HEK293 (cell line): ENCODE measurements at regions not wholly inside any gene's neighbourhood (a gene's known extent, or its start where the extent isn't known, plus 50 kb on each side); places are given as distances from the start of the nearest gene placed in this dataset.

Experiments
- CTCF ChIA-PET: fragments of 350-600 bp; formaldehyde crosslinking; extraction: SDS; loops from one replicate; lab custom pipeline; 2021; ENCODE audit warnings: antibody characterized with exemption; lab: Yijun Ruan, JAX
- POLR2A ChIA-PET: fragments of 300-600 bp; formaldehyde crosslinking; extraction: SDS; loops from one replicate; lab custom pipeline; 2020; ENCODE audit warnings: antibody characterized with exemption, inconsistent platforms; lab: Yijun Ruan, JAX
- H3K27ac ChIP-seq: fragments of 200-500 bp; sonication (Bioruptor generic); 2 replicates; pipeline ENCODE4 v1.5.1; 2014; ENCODE audit warnings: low read depth, low read length, control low read depth, inconsistent platforms; ENCODE audit errors: extremely low read depth
- H3K36me3 ChIP-seq, 2 experiments: fragments of 200-500 bp in 1 of 2; sonication (Bioruptor generic) in 1 of 2; 1 replicate in 1 of 2; 2 replicates in 1 of 2; pipeline ENCODE4 v1.5.1; 2014 to 2017; ENCODE audit warnings: inconsistent platforms in 2 of 2, low read length in 2 of 2; ENCODE audit not compliant: control insufficient read depth in 2 of 2, insufficient read depth in 1 of 2
- H3K4me1 ChIP-seq: fragments of 200-500 bp; sonication (Bioruptor generic); 2 replicates; pipeline ENCODE4 v1.5.1; 2014; ENCODE audit warnings: mild to moderate bottlenecking, low read length, inconsistent platforms; ENCODE audit not compliant: control insufficient read depth, insufficient read depth
- H3K4me3 ChIP-seq: 2 replicates; pipeline ENCODE4 v1.5.1; 2011; ENCODE audit warnings: low read depth, mild to moderate bottlenecking, control low read depth, low read length, moderate library complexity
- H3K9me3 ChIP-seq: fragments of 200-500 bp; sonication (Bioruptor generic); 2 replicates; pipeline ENCODE4 v1.5.1; 2014; ENCODE audit warnings: low read depth, low read length, inconsistent platforms; ENCODE audit not compliant: control insufficient read depth, insufficient read depth
- BCL6B ChIP-seq: fragments of 450-650 bp; formaldehyde crosslinking; IDR thresholded peaks from 2 replicates; pipeline ENCODE4 v1.5.1; 2017; ENCODE audit warnings: missing biosample characterization, missing genetic modification characterization
- HIC1 ChIP-seq: fragments of 450-650 bp; formaldehyde crosslinking; IDR thresholded peaks from 2 replicates; pipeline ENCODE4 v1.5.1; 2016; ENCODE audit warnings: missing biosample characterization, missing genetic modification characterization
- OVOL3 ChIP-seq: fragments of 450-650 bp; formaldehyde crosslinking; IDR thresholded peaks from 2 replicates; pipeline ENCODE4 v1.5.1; 2016; ENCODE audit warnings: missing biosample characterization, missing genetic modification characterization
- SCRT2 ChIP-seq: fragments of 450-650 bp; formaldehyde crosslinking; IDR thresholded peaks from 2 replicates; pipeline ENCODE4 v1.5.1; 2016; ENCODE audit warnings: missing biosample characterization, missing genetic modification characterization
- SP7 ChIP-seq: fragments of 450-650 bp; formaldehyde crosslinking; IDR thresholded peaks from 2 replicates; pipeline ENCODE4 v1.5.1; 2016; ENCODE audit warnings: missing biosample characterization, missing genetic modification characterization
- TSHZ1 ChIP-seq: fragments of 450-650 bp; formaldehyde crosslinking; IDR thresholded peaks from 2 replicates; pipeline ENCODE4 v1.5.1; 2016; ENCODE audit warnings: missing biosample characterization, missing genetic modification characterization, borderline replicate concordance
- YY2 ChIP-seq: fragments of 450-650 bp; formaldehyde crosslinking; IDR thresholded peaks from 2 replicates; pipeline ENCODE4 v1.5.1; 2016; ENCODE audit warnings: missing biosample characterization, missing genetic modification characterization
- ZIC2 ChIP-seq: fragments of 450-650 bp; formaldehyde crosslinking; IDR thresholded peaks from 2 replicates; pipeline ENCODE4 v1.5.1; 2016; ENCODE audit warnings: missing biosample characterization, missing genetic modification characterization
- ZNF148 ChIP-seq: fragments of 450-650 bp; formaldehyde crosslinking; IDR thresholded peaks from 2 replicates; pipeline ENCODE4 v1.5.0; 2017; ENCODE audit warnings: missing biosample characterization, missing genetic modification characterization, borderline replicate concordance
- ZNF214 ChIP-seq: fragments of 450-650 bp; formaldehyde crosslinking; IDR thresholded peaks from 2 replicates; pipeline ENCODE4 v1.5.1; 2017; ENCODE audit warnings: missing biosample characterization, mild to moderate bottlenecking, missing genetic modification characterization, borderline replicate concordance
- ZNF24 ChIP-seq: fragments of 450-650 bp; formaldehyde crosslinking; IDR thresholded peaks from 2 replicates; pipeline ENCODE4 v1.5.1; 2016; ENCODE audit warnings: missing biosample characterization, missing genetic modification characterization
- ZNF248 ChIP-seq: fragments of 450-650 bp; formaldehyde crosslinking; IDR thresholded peaks from 2 replicates; pipeline ENCODE4 v1.5.1; 2017; ENCODE audit warnings: missing biosample characterization, missing genetic modification characterization
- ZNF280C ChIP-seq: fragments of 450-650 bp; formaldehyde crosslinking; IDR thresholded peaks from 2 replicates; pipeline ENCODE4 v1.5.1; 2016; ENCODE audit warnings: missing biosample characterization, missing genetic modification characterization
- ZNF610 ChIP-seq: fragments of 450-650 bp; formaldehyde crosslinking; IDR thresholded peaks from 2 replicates; pipeline ENCODE4 v1.5.1; 2016; ENCODE audit warnings: missing biosample characterization, missing genetic modification characterization, borderline replicate concordance
- ZNF76 ChIP-seq: fragments of 450-650 bp; formaldehyde crosslinking; IDR thresholded peaks from 2 replicates; pipeline ENCODE4; 2016; ENCODE audit warnings: low read depth, missing biosample characterization, missing genetic modification characterization, borderline replicate concordance
- TF ChIP-seq, protein P1 (sequence below): fragments of 450-650 bp; formaldehyde crosslinking; IDR thresholded peaks from 2 replicates; pipeline ENCODE4 v1.5.1; 2017; ENCODE audit warnings: missing biosample characterization, mild to moderate bottlenecking, missing genetic modification characterization, moderate library complexity
- TF ChIP-seq, protein P2 (sequence below): fragments of 450-650 bp; formaldehyde crosslinking; optimal IDR thresholded peaks from 2 replicates; pipeline ENCODE3; 2016; ENCODE audit warnings: missing biosample characterization, mild to moderate bottlenecking, missing genetic modification characterization

- H3K4me1 ChIP-seq, result no peaks in the 10 kb centered on the region
- POLR2A ChIA-PET, result no interaction called here
- CTCF ChIA-PET, result interaction anchor here (0.7 kb wide), 1 partner anchor 1807 kb away, joined by 9 read pairs; no protein-coding TSS in a partner anchor
Observed at GRCh38 chr4:65170768-65171514, 499.3 kb downstream of the EPHA5 start.

DNA sequence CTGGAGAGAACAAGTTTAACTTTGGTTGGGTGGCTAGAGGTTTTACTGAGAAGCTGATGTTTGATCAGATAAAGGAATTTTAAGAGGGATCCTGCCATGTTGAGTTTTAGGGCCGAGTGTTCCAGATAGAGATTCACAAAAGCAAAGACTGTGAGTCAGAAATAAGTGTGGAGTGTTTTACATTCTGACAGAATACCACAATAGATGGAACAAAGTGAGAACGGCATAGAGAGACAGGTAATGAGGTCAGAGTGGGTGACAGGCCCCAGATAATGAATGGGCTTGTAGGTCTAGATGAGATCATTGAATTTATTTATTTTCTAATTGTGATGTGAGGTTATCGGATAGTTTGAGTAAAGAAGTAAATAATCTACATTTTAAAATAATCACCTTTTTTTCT, 502.6 kb downstream of the EPHA5 start:
- CTCF ChIA-PET, result no interaction called here
- TF ChIP-seq ZNF76 (tag by site-specific recombination) (no peak), ZNF148 (tag by site-specific recombination) (no peak), ZNF280C (tag by site-specific recombination) (no peak), ZNF24 (tag by site-specific recombination) (no peak), HIC1 (no peak), ZIC2 (tag by site-specific recombination) (no peak), YY2 (tag by site-specific recombination) (no peak), TSHZ1 (tag by site-specific recombination) (no peak)
- TF ChIP-seq, protein P1, sequence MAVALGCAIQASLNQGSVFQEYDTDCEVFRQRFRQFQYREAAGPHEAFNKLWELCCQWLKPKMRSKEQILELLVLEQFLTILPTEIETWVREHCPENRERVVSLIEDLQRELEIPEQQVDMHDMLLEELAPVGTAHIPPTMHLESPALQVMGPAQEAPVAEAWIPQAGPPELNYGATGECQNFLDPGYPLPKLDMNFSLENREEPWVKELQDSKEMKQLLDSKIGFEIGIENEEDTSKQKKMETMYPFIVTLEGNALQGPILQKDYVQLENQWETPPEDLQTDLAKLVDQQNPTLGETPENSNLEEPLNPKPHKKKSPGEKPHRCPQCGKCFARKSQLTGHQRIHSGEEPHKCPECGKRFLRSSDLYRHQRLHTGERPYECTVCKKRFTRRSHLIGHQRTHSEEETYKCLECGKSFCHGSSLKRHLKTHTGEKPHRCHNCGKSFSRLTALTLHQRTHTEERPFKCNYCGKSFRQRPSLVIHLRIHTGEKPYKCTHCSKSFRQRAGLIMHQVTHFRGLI (tag by site-specific recombination), result no peak
- TF ChIP-seq, protein P2, sequence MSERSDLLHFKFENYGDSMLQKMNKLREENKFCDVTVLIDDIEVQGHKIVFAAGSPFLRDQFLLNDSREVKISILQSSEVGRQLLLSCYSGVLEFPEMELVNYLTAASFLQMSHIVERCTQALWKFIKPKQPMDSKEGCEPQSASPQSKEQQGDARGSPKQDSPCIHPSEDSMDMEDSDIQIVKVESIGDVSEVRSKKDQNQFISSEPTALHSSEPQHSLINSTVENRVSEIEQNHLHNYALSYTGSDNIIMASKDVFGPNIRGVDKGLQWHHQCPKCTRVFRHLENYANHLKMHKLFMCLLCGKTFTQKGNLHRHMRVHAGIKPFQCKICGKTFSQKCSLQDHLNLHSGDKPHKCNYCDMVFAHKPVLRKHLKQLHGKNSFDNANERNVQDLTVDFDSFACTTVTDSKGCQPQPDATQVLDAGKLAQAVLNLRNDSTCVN (tag by site-specific recombination), result no peak
- no peaks in the 10 kb centered on the region for H3K4me1 ChIP-seq
- no peak overlapping the region for H3K27ac ChIP-seq
- POLR2A ChIA-PET, result no interaction called here
- H3K4me3 ChIP-seq, result no peak overlapping the region
- no peaks in the 10 kb centered on the region for H3K36me3 ChIP-seq
- H3K9me3 ChIP-seq, result no peaks in the 10 kb centered on the region

More at GRCh38 chr4:65170768-65171514, 499.3 kb downstream of the EPHA5 start:
- TF ChIP-seq OVOL3, result no peak
- no peak for TF ChIP-seq SCRT2 (tag by site-specific recombination)
- no peak for TF ChIP-seq BCL6B
- no peak for TF ChIP-seq SP7
- TF ChIP-seq ZNF610 (tag by site-specific recombination), result no peak
- TF ChIP-seq ZNF214 (tag by site-specific recombination), result no peak
- TF ChIP-seq, protein P2 (tag by site-specific recombination), result no peak
- TF ChIP-seq ZNF248, result no peak
- TF ChIP-seq, all 188 proteins: peak for 0
- Histone ChIP-seq H3K4me3 (no peak overlapping the region), H3K27ac (no peak overlapping the region), H3K9me3 (no peaks in the 10 kb centered on the region), H3K36me3 (no peaks in the 10 kb centered on the region)
